Neural crest cell (in vitro differentiated cells): ENCODE measurements at regions not wholly inside any gene's neighbourhood (a gene's known extent, or its start where the extent isn't known, plus 50 kb on each side); places are given as distances from the start of the nearest gene placed in this dataset.

Experiments used
- DNase-seq: peaks from one replicate; pipeline ENCODE4 v3.0.0; 2021; ENCODE audit warnings: low read depth, mixed read lengths, low spot score
- H3K27ac Mint-ChIP-seq: one replicate; pipeline ENCODE4 v1.8.0; 2021; ENCODE audit warnings: mild to moderate bottlenecking, mixed read lengths; ENCODE audit not compliant: unreplicated experiment
- H3K27me3 Mint-ChIP-seq: 2 replicates; pipeline ENCODE4 v1.8.0; 2021; ENCODE audit warnings: low read depth, mild to moderate bottlenecking, mixed read lengths
- H3K36me3 Mint-ChIP-seq: 2 replicates; pipeline ENCODE4 v1.8.0; 2021; ENCODE audit warnings: low read depth, mild to moderate bottlenecking, mixed read lengths
- H3K4me1 Mint-ChIP-seq: 2 replicates; pipeline ENCODE4 v1.8.0; 2021; ENCODE audit warnings: mixed read lengths
- H3K4me3 Mint-ChIP-seq: one replicate; pipeline ENCODE4 v1.8.0; 2021; ENCODE audit warnings: mild to moderate bottlenecking, mixed read lengths
- H3K9me3 Mint-ChIP-seq: 2 replicates; pipeline ENCODE4 v1.8.0; 2021; ENCODE audit warnings: mixed read lengths
- CTCF ChIP-seq: fragments of 200-600 bp; sonication (generic); conservative IDR thresholded peaks from 2 replicates; pipeline ENCODE4 v1.5.0; 2021; ENCODE audit warnings: antibody characterized with exemption, mild to moderate bottlenecking

- DNase-seq, result no peak
- TF ChIP-seq CTCF, result no peak
- peaks cover 14% of the 10 kb centered on the region for H3K4me1 Mint-ChIP-seq
- peaks cover 8% of the 10 kb centered on the region for H3K36me3 Mint-ChIP-seq
- no peak overlapping the region for H3K27ac Mint-ChIP-seq
- peaks cover 12% of the 10 kb centered on the region for H3K9me3 Mint-ChIP-seq
- no peaks in the 10 kb centered on the region for H3K27me3 Mint-ChIP-seq
- H3K4me3 Mint-ChIP-seq, result no peak overlapping the region
These were observed 243.0 kb upstream of the CHST9 start for GRCh38 chr18:27428120-27428519.

- H3K36me3 Mint-ChIP-seq, result no peaks in the 10 kb centered on the region
These were observed 238.5 kb upstream of the CHST9 start for GRCh38 chr18:27423581-27423980.

GRCh38 chr18:27419646-27420045 lies 234.5 kb upstream of the CHST9 start:
- Mint-ChIP-seq H3K4me1 (peaks cover 9% of the 10 kb centered on the region), H3K4me3 (no peak overlapping the region), H3K36me3 (no peaks in the 10 kb centered on the region), H3K9me3 (peaks cover 3% of the 10 kb centered on the region), H3K27me3 (no peaks in the 10 kb centered on the region), H3K27ac (no peak overlapping the region)
- DNase-seq, result no peak
- no peak for TF ChIP-seq CTCF

More at GRCh38 chr18:27423581-27423980, 238.5 kb upstream of the CHST9 start:
- DNase-seq, result no peak
- no peak overlapping the region for H3K27ac Mint-ChIP-seq
- H3K27me3 Mint-ChIP-seq, result no peaks in the 10 kb centered on the region
- no peak overlapping the region for H3K4me3 Mint-ChIP-seq
- peaks cover 5% of the 10 kb centered on the region for H3K9me3 Mint-ChIP-seq
- peaks cover 18% of the 10 kb centered on the region for H3K4me1 Mint-ChIP-seq
- no peak for TF ChIP-seq CTCF

GRCh38 chr18:27415495-27415894 lies 230.4 kb upstream of the CHST9 start:
- no peaks in the 10 kb centered on the region for H3K27me3 Mint-ChIP-seq
- H3K4me3 Mint-ChIP-seq, result no peak overlapping the region
- no peak for DNase-seq
- no peaks in the 10 kb centered on the region for H3K36me3 Mint-ChIP-seq
- peaks cover 6% of the 10 kb centered on the region for H3K9me3 Mint-ChIP-seq
- H3K4me1 Mint-ChIP-seq, result peaks cover 24% of the 10 kb centered on the region
- no peak overlapping the region for H3K27ac Mint-ChIP-seq
- no peak for TF ChIP-seq CTCF

- H3K27ac Mint-ChIP-seq, result no peak overlapping the region
- TF ChIP-seq CTCF, result no peak
- H3K9me3 Mint-ChIP-seq, result peaks cover 6% of the 10 kb centered on the region
- H3K4me1 Mint-ChIP-seq, result peaks cover 24% of the 10 kb centered on the region
- no peaks in the 10 kb centered on the region for H3K27me3 Mint-ChIP-seq
- DNase-seq, result no peak
- no peak overlapping the region for H3K4me3 Mint-ChIP-seq
- H3K36me3 Mint-ChIP-seq, result no peaks in the 10 kb centered on the region
These were observed 229.6 kb upstream of the CHST9 start for GRCh38 chr18:27414682-27415081.
